Endothelial cell of umbilical vein (primary cell): ENCODE measurements at regions not wholly inside any gene's neighbourhood (a gene's known extent, or its start where the extent isn't known, plus 50 kb on each side); places are given as distances from the start of the nearest gene placed in this dataset.

ENCODE experiments used
- CTCF ChIP-seq, 2 donors: IDR thresholded peaks; 1 replicate in 1 of 2; 2 replicates in 1 of 2; pipeline ENCODE4 v1.5.1; 2011; ENCODE audit warnings: low read length in 2 of 2, mild to moderate bottlenecking in 2 of 2, moderate library complexity in 2 of 2, control low read depth in 1 of 2, inconsistent platforms in 1 of 2, low read depth in 1 of 2; ENCODE audit not compliant: insufficient read depth in 1 of 2; ENCODE audit errors: extremely low read depth in 1 of 2
- MAX ChIP-seq: IDR thresholded peaks from 2 replicates; pipeline ENCODE4 v1.6.1; 2011; ENCODE audit not compliant: insufficient read depth, insufficient read length
- POLR2A ChIP-seq: IDR thresholded peaks from 2 replicates; pipeline ENCODE4 v1.6.1; 2012; ENCODE audit warnings: low read depth, mild to moderate bottlenecking, control low read depth, low read length
- POLR2AphosphoS5 ChIP-seq: IDR thresholded peaks from 2 replicates; pipeline ENCODE4 v1.6.1; 2012; ENCODE audit warnings: low read depth, mild to moderate bottlenecking, control low read depth, low read length, moderate library complexity; ENCODE audit not compliant: insufficient read depth

DNA sequence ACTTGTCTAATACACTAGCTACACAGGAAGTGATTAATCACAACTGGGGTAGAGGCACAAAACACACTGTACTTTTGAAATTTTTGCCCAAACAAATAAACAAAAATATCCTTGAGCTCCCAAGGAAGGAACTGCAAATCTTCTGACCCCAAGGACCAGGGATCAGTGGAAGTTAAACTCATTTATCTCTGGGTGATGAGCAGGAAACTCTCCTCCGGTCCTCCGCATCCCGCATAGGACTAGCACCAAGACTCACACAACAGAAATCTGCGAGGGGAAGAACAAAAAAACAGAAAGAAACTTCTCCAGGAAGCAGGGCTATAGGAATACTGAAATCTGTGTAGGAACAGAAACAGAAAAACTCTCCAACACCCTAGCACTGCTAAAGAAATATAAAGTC is 650.3 kb downstream of the DCDC2C start:
- TF ChIP-seq CTCF (IDR thresholded peaks at IDR 0.05; ENCODE audit: extremely low read depth in 1 of 2, insufficient read depth in 1 of 2, low read depth in 1 of 2, low read length in 2 of 2) (no peak), POLR2A (no peak), MAX (no peak), POLR2AphosphoS5 (no peak)
